HG03342 (cell line): ENCODE measurements at regions not wholly inside any gene's neighbourhood (a gene's known extent, or its start where the extent isn't known, plus 50 kb on each side); places are given as distances from the start of the nearest gene placed in this dataset.
A peak's percentile ranks its signal among the peaks of the same experiment; 100 is the strongest.
"Not testable (repeated sequence)": the region's sequence is repeated elsewhere in the genome, so short reads cannot be mapped to it uniquely, and the experiment has no call there.

ENCODE experiments used
- ATAC-seq: cut with Tn5 transposase; IDR thresholded peaks from one replicate; pipeline ENCODE4 v1.9.1; 2021; ENCODE audit warnings: mild to moderate bottlenecking, moderate library complexity; ENCODE audit not compliant: unreplicated experiment

DNA sequence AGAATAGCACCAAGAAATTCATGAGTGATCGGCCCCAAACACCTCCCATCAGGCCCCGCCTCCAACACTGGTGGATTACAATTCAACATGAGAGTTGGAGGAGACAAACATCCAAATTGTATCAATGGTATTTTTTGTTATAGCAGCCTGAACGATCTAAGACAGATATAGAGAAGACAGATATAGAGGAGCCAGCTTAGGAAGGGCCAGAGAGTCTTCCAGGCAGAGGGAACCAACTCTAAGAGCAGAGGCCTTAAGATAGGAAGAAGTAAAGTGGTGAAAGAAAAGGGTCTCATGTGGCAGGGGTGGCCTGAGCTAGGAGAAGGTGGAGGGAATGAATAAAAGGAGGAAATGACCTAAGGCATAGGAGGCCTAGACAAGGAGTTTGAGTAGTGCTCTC is 158.8 kb upstream of the TBL1XR1 start:
- ATAC-seq, result no peak

DNA sequence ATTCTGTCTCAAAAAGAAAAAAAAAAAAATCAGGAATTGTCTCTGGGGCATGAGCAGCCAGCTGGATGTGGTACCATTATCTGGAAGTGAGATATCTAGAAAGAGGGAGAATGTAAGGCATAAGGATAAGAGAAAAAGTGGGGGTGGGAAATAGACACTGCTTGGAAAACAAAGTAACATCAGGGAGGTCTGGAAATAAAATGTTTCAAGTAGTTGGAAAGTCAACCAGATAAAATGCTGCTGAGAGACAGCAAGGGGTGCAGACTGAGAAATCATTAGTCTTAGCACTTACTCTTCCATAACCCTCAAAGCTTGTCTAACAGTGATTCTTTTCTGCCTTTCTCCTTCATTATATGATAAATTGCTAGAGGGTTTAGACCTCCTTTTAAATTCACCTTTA is 159.7 kb upstream of the TBL1XR1 start:
- no peak for ATAC-seq

GRCh38 chr3:177357352-177358090 is 160.2 kb upstream of the TBL1XR1 start:
- ATAC-seq, result peak; percentile 16

- ATAC-seq, result peak; percentile 47
These were observed 161.1 kb upstream of the TBL1XR1 start for GRCh38 chr3:177358091-177358976.

GRCh38 chr3:177358977-177359592 is 161.8 kb upstream of the TBL1XR1 start:
- ATAC-seq, result peak; percentile 13

GRCh38 chr3:177359593-177360357 is 162.5 kb upstream of the TBL1XR1 start:
- ATAC-seq, result peak; percentile 73

DNA sequence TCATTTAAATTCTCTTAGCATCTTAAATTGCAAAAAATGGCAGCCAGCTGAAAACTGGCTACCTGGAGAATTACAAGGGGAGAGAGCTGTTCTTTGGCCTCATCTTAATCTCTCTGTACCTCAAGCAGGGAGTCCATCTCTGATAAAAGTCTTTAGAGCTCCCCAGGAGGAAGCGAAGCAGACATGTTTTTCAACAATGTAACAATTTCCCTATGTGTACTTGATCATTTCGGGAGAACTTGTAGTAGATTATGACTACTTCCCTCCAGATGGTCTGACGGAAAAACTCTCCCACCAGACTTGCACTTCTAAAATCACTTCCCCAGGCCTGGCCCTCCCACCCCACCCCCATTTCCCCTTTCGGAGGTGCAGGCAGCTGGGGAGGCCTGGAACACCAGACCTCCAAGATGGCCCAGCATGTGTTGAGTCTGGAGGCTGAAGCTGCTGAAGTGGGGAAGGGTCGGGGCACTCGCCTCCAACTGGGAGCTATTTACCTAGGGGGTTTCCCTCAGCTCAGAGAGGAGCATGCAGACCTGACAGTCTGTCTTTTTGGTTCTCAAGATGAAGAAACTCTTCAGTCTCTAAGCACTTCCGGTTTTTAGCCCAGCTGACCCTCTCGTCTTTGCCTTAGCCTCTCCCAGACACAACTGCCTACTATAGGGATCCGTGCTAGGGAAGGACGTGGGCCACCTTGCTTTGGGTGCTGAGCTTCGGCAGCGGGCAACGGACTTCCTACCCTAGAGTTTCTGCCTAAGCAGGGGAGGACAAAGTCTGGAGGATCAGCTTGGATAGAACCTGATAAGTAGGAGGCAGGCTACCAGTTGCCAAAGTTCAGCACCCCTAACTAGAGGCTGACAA is 164.0 kb upstream of the TBL1XR1 start:
- no peak for ATAC-seq

DNA sequence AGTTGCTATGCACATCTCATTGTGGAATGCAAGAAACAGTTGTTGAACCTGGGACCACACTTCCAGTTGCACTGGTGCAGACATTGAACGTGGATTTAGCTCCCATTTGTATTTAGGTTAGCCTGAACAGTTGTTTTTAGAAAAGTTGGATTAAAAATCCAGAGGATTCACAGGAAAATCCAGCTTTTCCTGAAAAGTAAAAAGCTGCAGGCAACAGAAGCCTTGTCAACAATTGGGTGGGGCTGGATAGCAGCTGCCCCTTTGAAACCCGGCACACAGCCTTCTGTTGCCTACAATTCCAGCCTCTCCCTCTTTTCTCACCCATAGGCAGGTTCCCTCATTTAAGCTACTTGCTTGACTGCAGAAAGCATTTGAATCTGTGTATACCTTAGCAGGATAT is 165.3 kb upstream of the TBL1XR1 start:
- ATAC-seq, result no peak

DNA sequence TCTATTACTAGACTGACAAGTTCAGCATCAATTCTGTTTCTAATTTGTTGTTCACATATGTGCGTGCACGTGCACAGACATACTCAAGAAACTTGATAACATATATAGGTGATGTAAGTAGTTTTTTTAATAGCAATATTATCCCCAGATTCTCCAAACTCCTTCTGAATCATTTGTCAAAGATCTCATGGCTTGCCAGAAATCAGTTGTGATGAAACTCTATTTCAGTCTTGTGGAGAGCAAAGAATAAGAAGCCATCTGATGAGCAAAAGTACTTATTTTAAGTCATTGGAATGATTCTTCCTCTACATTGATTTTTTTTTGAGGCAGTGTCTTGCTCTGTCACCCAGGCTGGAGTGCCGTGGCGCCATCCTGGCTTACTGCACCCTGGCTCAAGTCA is 167.0 kb upstream of the TBL1XR1 start:
- ATAC-seq, result no peak

DNA sequence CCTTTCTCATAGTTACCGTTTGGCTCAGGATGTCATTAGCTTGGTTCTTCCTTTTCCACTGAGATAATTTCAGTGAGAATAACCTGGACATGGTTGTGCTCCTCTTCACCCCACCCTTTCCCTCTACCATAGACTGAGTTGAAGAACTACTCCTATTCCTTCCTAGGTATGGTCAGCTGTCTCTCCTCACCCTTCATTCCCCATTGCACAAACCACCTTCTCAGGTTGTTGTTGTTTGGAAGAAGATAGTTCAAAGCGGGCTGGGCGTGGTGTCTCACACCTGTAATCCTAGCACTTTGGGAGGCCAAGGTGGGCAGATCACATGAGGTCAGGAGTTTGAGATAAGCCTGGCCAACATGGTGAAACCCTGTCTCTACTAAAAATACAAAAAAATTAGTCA is 168.0 kb upstream of the TBL1XR1 start:
- not testable (repeated sequence) for ATAC-seq

GRCh38 chr3:177367788-177368187 is 170.5 kb upstream of the TBL1XR1 start:
- ATAC-seq, result no peak

GRCh38 chr3:177370246-177370822 is 173.1 kb upstream of the TBL1XR1 start:
- no peak for ATAC-seq

GRCh38 chr3:177371146-177371545 is 173.9 kb upstream of the TBL1XR1 start:
- ATAC-seq, result no peak

- no peak for ATAC-seq
These were observed 174.6 kb upstream of the TBL1XR1 start for GRCh38 chr3:177371888-177372287.

DNA sequence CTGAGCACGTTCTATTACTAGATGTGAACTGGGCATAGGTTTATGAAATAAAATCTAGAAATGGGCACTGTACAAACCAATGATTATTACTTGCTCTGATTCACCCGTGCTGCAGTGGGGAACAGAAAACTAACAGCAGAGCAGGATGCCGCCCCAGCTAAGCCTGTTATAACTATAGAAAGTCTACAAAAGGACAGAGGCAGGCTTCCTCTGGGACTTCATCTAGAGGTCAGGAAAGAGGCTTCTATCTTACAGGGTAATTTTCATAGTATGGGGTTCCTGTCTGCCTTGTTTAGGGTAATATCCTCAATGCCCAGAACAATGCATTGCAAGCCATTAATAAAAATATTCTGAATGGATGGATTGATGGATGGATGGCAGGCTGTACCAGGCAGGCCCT is 177.0 kb upstream of the TBL1XR1 start:
- no peak for ATAC-seq

DNA sequence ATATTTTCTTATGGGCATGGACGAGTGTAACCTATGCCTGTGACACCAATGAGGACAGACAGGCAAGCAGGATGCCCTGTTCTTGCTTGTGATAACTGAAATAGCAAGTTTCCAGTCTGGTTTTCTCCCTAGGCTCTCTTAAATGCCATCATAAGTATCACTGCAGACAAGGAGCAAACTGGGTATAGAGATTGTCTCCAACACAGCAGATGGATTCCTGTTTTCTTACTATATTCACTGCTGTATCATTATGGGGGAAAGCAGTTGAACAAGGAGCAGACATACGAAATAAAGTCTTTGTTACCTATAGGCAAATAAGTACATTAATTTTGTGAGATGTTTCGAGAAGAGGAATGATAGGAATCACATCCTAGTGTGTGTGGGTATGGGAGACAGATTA is 178.0 kb upstream of the TBL1XR1 start:
- no peak for ATAC-seq

DNA sequence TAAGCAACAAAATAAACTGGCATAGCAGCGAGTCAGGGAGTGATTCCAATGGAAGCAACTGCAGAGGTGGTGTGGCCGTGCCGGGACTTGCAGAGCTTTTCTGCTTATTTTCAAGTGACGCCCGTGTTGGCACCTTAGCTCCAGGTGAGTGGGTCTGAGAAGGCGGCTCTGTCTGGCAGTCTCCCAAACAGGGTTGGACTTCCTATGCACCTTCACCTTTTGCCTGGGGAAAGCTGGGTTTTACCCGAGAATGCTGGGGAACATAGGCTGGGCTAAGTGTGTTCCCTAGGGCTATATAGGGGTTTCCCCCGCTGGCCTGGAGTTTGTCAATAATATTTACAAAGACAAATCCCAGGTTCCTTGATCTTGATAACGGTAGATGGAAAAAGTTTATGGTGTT is 179.9 kb upstream of the TBL1XR1 start:
- no peak for ATAC-seq

- ATAC-seq, result peak; percentile 66
These were observed 180.9 kb upstream of the TBL1XR1 start for GRCh38 chr3:177378168-177378567.

GRCh38 chr3:177379045-177379444 is 181.8 kb upstream of the TBL1XR1 start:
- ATAC-seq, result no peak

GRCh38 chr3:177381070-177381469 is 183.8 kb upstream of the TBL1XR1 start:
- no peak for ATAC-seq
